ENCODE measurements at regions not wholly inside any gene's neighbourhood (a gene's known extent, or its start where the extent isn't known, plus 50 kb on each side); places are given as distances from the start of the nearest gene placed in this dataset.
"Not testable (repeated sequence)": the region's sequence is repeated elsewhere in the genome, so short reads cannot be mapped to it uniquely, and the experiment has no call there.

GRCh38 chr7:73244782-73245311 is 63.8 kb downstream of the NSUN5 start:
- not testable (repeated sequence) for DNase-seq (ENCODE audit: low read depth in 3 of 3)

- peak; percentile 79 to 88 (median 85) for DNase-seq (ENCODE audit: low read depth in 3 of 3)
These were observed 73.5 kb downstream of the NSUN5 start for GRCh38 chr7:73234994-73235717.

- DNase-seq (ENCODE audit: low read depth in 3 of 3) = not testable (repeated sequence)
These were observed 82.9 kb downstream of the NSUN5 start for GRCh38 chr7:73225745-73226144.

GRCh38 chr7:73221724-73222123 is 86.9 kb downstream of the NSUN5 start:
- not testable (repeated sequence) for DNase-seq (ENCODE audit: low read depth in 3 of 3)

GRCh38 chr7:73220766-73221370 is 87.8 kb downstream of the NSUN5 start:
- not testable (repeated sequence) for DNase-seq (ENCODE audit: low read depth in 3 of 3)

- DNase-seq (ENCODE audit: low read depth in 3 of 3) = not testable (repeated sequence)
These were observed 88.3 kb downstream of the NSUN5 start for GRCh38 chr7:73220357-73220756.

- not testable (repeated sequence) for DNase-seq (ENCODE audit: low read depth in 3 of 3)
These were observed 89.8 kb downstream of the NSUN5 start for GRCh38 chr7:73218802-73219201.

- not testable (repeated sequence) for DNase-seq (ENCODE audit: low read depth in 3 of 3)
These were observed 92.5 kb downstream of the NSUN5 start for GRCh38 chr7:73216046-73216675.

- DNase-seq (ENCODE audit: low read depth in 3 of 3) = not testable (repeated sequence)
These were observed 93.4 kb downstream of the NSUN5 start for GRCh38 chr7:73215232-73215631.

GRCh38 chr7:73214471-73214870 is 94.2 kb downstream of the NSUN5 start:
- DNase-seq (ENCODE audit: low read depth in 3 of 3) = not testable (repeated sequence)

GRCh38 chr7:73213076-73213475 is 95.5 kb downstream of the NSUN5 start:
- not testable (repeated sequence) for DNase-seq (ENCODE audit: low read depth in 3 of 3)

GRCh38 chr7:73205594-73205993 is 103.0 kb downstream of the NSUN5 start:
- not testable (repeated sequence) for DNase-seq (ENCODE audit: low read depth in 3 of 3)

GRCh38 chr7:73204898-73205297 is 103.7 kb downstream of the NSUN5 start:
- not testable (repeated sequence) for DNase-seq (ENCODE audit: low read depth in 3 of 3)

GRCh38 chr7:73203312-73203711 is 105.3 kb downstream of the NSUN5 start:
- not testable (repeated sequence) for DNase-seq (ENCODE audit: low read depth in 3 of 3)

GRCh38 chr7:73201264-73201663 is 107.4 kb downstream of the NSUN5 start:
- DNase-seq (ENCODE audit: low read depth in 3 of 3) = not testable (repeated sequence)

GRCh38 chr7:73200518-73201099 is 108.0 kb downstream of the NSUN5 start:
- not testable (repeated sequence) for DNase-seq (ENCODE audit: low read depth in 3 of 3)

GRCh38 chr7:73193991-73194390 is 108.2 kb upstream of the SPDYE9 start:
- DNase-seq (ENCODE audit: low read depth in 3 of 3) = not testable (repeated sequence)

GRCh38 chr7:73190483-73191155 is 104.8 kb upstream of the SPDYE9 start:
- not testable (repeated sequence) for DNase-seq (ENCODE audit: low read depth in 3 of 3)

GRCh38 chr7:73188287-73188686 is 102.4 kb upstream of the SPDYE9 start:
- DNase-seq (ENCODE audit: low read depth in 3 of 3) = not testable (repeated sequence)

- DNase-seq (ENCODE audit: low read depth in 3 of 3) = not testable (repeated sequence)
These were observed 100.9 kb upstream of the SPDYE9 start for GRCh38 chr7:73186589-73187309.

GRCh38 chr7:73176813-73177212 is 91.0 kb upstream of the SPDYE9 start:
- DNase-seq (ENCODE audit: low read depth in 3 of 3) = not testable (repeated sequence)
